DMS114 treated with DMSO at 0.1 percent for 48 hours (cell line): ENCODE measurements at regions not wholly inside any gene's neighbourhood (a gene's known extent, or its start where the extent isn't known, plus 50 kb on each side); places are given as distances from the start of the nearest gene placed in this dataset.
"Not testable (repeated sequence)": the region's sequence is repeated elsewhere in the genome, so short reads cannot be mapped to it uniquely, and the experiment has no call there.

Experiments used
- DNase-seq: peaks from one replicate; lab custom pipeline; 2025; ENCODE audit not compliant: unreplicated experiment; lab: John Stamatoyannopoulos, UW

GRCh38 chr13:54004026-54004699, 975.5 kb downstream of the OLFM4 start:
- DNase-seq: no peak

- no peak for DNase-seq
Observed at GRCh38 chr13:54016542-54016941, 987.9 kb downstream of the OLFM4 start.

GRCh38 chr13:54018485-54018884, 989.9 kb downstream of the OLFM4 start:
- DNase-seq: no peak

- no peak for DNase-seq
Observed at GRCh38 chr13:54029226-54029625, 1000.6 kb downstream of the OLFM4 start.

- no peak for DNase-seq
Observed at GRCh38 chr13:54029720-54030119, 1001.1 kb downstream of the OLFM4 start.

- no peak for DNase-seq
Observed at GRCh38 chr13:54033323-54033861, 1004.8 kb downstream of the OLFM4 start.

- DNase-seq: no peak
Observed at GRCh38 chr13:54034047-54034446, 1005.4 kb downstream of the OLFM4 start.

GRCh38 chr13:54057416-54057815, 1028.8 kb downstream of the OLFM4 start:
- DNase-seq: not testable (repeated sequence)

GRCh38 chr13:54069958-54070357, 1041.3 kb downstream of the OLFM4 start:
- DNase-seq: not testable (repeated sequence)

- no peak for DNase-seq
Observed at GRCh38 chr13:54077569-54077968, 1049.0 kb downstream of the OLFM4 start.

GRCh38 chr13:54078271-54078870, 1049.8 kb downstream of the OLFM4 start:
- DNase-seq: no peak

GRCh38 chr13:54082309-54082708, 1053.7 kb downstream of the OLFM4 start:
- DNase-seq: not testable (repeated sequence)

- no peak for DNase-seq
Observed at GRCh38 chr13:54091884-54092283, 1063.3 kb downstream of the OLFM4 start.

- DNase-seq: no peak
Observed at GRCh38 chr13:54092686-54093085, 1064.1 kb downstream of the OLFM4 start.

- no peak for DNase-seq
Observed at GRCh38 chr13:54110597-54110996, 1082.0 kb downstream of the OLFM4 start.

GRCh38 chr13:54124700-54125099, 1096.1 kb downstream of the OLFM4 start:
- DNase-seq: no peak

GRCh38 chr13:54130931-54131330, 1102.3 kb downstream of the OLFM4 start:
- not testable (repeated sequence) for DNase-seq

GRCh38 chr13:54131433-54131832, 1102.8 kb downstream of the OLFM4 start:
- not testable (repeated sequence) for DNase-seq

GRCh38 chr13:54132127-54132526, 1103.5 kb downstream of the OLFM4 start:
- DNase-seq: not testable (repeated sequence)

- not testable (repeated sequence) for DNase-seq
Observed at GRCh38 chr13:54132720-54133119, 1104.1 kb downstream of the OLFM4 start.

GRCh38 chr13:54133746-54134145, 1105.1 kb downstream of the OLFM4 start:
- DNase-seq: no peak

- DNase-seq: no peak
Observed at GRCh38 chr13:54144828-54145227, 1116.2 kb downstream of the OLFM4 start.
